ENCODE measurements at regions not wholly inside any gene's neighbourhood (a gene's known extent, or its start where the extent isn't known, plus 50 kb on each side); places are given as distances from the start of the nearest gene placed in this dataset.

DNA sequence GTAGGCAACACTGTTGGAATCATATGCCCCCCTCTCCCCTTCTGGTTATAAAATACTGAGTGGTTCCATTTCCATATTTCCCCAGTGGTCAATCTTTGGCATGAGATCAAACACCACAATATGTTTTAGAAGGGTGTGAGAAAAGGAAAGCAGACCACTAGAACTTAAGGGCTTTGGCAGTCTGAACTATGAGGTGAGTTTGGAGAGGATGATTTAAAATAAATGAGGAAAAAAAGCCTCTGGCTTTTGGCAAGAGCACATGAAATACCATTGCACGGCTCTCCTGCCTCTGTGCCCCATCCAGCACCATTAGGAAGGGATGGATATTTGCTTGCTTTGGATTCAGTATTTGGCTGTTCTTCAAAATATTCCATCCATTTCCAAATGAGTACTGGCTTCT, 339.5 kb upstream of the C1orf87 start:
- Histone ChIP-seq H4K20me1 (ENCODE audit: insufficient read depth, low read depth, low read length) (no peaks in the 10 kb centered on the region), H3K27ac (ENCODE audit: low read length) (no peak overlapping the region)
- no peak for DNase-seq

DNA sequence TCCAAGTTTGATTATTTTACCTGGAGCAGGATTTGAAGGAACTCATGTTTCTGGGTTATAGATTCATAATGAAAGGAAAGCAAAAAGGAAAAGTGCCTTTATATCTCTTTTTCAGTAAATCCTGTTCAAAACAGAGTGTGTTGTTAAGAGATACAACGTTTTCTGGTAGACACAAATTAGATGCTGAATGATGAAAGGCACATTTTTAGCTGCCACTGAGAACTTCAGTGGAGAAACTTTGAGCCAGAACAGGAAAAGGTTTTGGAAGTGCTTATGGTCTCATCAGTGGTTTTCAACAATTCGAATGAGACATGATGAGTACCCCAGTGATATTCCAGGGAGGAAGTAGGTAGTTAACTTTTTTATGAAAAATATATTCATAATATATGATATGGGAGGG, 338.0 kb upstream of the C1orf87 start:
- H3K9me3 ChIP-seq (ENCODE audit: low read length) = no peaks in the 10 kb centered on the region
- H3K36me3 ChIP-seq (ENCODE audit: insufficient read depth, low read length) = no peaks in the 10 kb centered on the region
- H3K27ac ChIP-seq (ENCODE audit: low read length) = no peak overlapping the region
- H2AFZ ChIP-seq (ENCODE audit: low read length) = no peak overlapping the region
- no peaks in the 10 kb centered on the region; the same call in 1 of the 2 replicates for H3K9me2 ChIP-seq (replicated peaks; ENCODE audit: insufficient read depth, low read length)
- no peak for DNase-seq
- no peaks in the 10 kb centered on the region for H4K20me1 ChIP-seq (ENCODE audit: insufficient read depth, low read depth, low read length)
- no peaks in the 10 kb centered on the region for H3K79me2 ChIP-seq (ENCODE audit: low read length)
- no peak overlapping the region for H3K4me3 ChIP-seq (ENCODE audit: low read length)
- no peak overlapping the region for H3K9ac ChIP-seq (ENCODE audit: low read length)
- H3K4me2 ChIP-seq (ENCODE audit: low read depth, low read length, poor library complexity, severe bottlenecking) = no peak overlapping the region
- no peaks in the 10 kb centered on the region for H3K4me1 ChIP-seq (ENCODE audit: low read length)
- no peaks in the 10 kb centered on the region for H3K27me3 ChIP-seq (ENCODE audit: low read length)

More for the DNA sequence above, 339.5 kb upstream of the C1orf87 start:
- Histone ChIP-seq H3K4me3 (ENCODE audit: low read length) (no peak overlapping the region), H3K4me1 (ENCODE audit: low read length) (no peaks in the 10 kb centered on the region), H3K9me2 (replicated peaks; ENCODE audit: insufficient read depth, low read length) (no peaks in the 10 kb centered on the region; the same call in 1 of the 2 replicates), H3K9me3 (ENCODE audit: low read length) (no peaks in the 10 kb centered on the region), H2AFZ (ENCODE audit: low read length) (no peak overlapping the region), H3K79me2 (ENCODE audit: low read length) (no peaks in the 10 kb centered on the region), H3K27me3 (ENCODE audit: low read length) (no peaks in the 10 kb centered on the region), H3K4me2 (ENCODE audit: low read depth, low read length, poor library complexity, severe bottlenecking) (no peak overlapping the region), H3K9ac (ENCODE audit: low read length) (no peak overlapping the region), H3K36me3 (ENCODE audit: insufficient read depth, low read length) (no peaks in the 10 kb centered on the region)

DNA sequence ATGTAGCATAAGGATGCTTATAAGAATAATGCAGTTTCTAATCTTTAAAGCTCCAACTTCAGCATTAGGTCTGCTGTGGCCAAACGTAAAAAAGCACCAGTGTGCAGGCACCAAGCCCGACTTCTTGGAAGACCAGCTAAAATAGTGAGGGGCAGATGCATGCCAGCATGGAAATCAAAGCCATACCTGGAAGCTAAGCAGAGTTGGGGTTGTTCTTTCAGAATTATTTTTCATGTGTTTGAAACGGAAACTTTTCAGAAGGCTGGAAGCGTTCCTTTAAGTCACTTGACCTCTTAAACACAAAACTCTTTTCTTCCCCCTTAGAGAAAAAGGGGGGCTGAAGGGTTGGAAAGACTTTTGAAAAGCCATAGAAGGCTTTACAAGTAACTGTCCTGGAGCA, 329.2 kb upstream of the C1orf87 start:
- H3K79me2 ChIP-seq (ENCODE audit: low read length) = no peaks in the 10 kb centered on the region
- H3K9me3 ChIP-seq (ENCODE audit: low read length) = no peaks in the 10 kb centered on the region
- no peaks in the 10 kb centered on the region for H4K20me1 ChIP-seq (ENCODE audit: insufficient read depth, low read depth, low read length)

DNA sequence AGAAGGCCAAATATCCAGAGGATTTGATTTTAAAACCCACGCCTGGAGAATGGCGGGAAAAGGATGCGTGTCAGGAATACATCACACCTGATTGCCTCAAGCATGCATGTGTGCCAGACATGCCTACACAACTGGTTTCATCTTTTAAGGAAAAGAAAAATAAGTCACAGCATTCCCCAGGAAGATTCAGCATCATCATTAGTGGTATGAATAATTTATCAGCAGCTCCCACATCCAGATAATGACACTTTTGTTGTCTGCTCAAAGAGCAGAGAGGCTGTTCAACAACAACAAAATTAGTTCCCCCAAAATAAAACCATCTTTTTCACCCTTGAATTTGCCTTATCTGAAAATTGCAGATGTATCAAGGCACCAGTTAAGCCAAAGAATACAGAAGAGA, 328.6 kb upstream of the C1orf87 start:
- H3K9me3 ChIP-seq (ENCODE audit: low read length) = no peaks in the 10 kb centered on the region
- H3K4me3 ChIP-seq (ENCODE audit: low read length) = no peak overlapping the region
- H3K9ac ChIP-seq (ENCODE audit: low read length) = no peak overlapping the region
- DNase-seq = no peak
- no peaks in the 10 kb centered on the region for H3K79me2 ChIP-seq (ENCODE audit: low read length)
- H3K9me2 ChIP-seq (replicated peaks; ENCODE audit: insufficient read depth, low read length) = no peaks in the 10 kb centered on the region
- H3K27me3 ChIP-seq (ENCODE audit: low read length) = no peaks in the 10 kb centered on the region
- H3K4me1 ChIP-seq (ENCODE audit: low read length) = no peaks in the 10 kb centered on the region
- H2AFZ ChIP-seq (ENCODE audit: low read length) = no peak overlapping the region
- no peak overlapping the region for H3K4me2 ChIP-seq (ENCODE audit: low read depth, low read length, poor library complexity, severe bottlenecking)
- H3K27ac ChIP-seq (ENCODE audit: low read length) = no peak overlapping the region
- H3K36me3 ChIP-seq (ENCODE audit: insufficient read depth, low read length) = no peaks in the 10 kb centered on the region
- H4K20me1 ChIP-seq (ENCODE audit: insufficient read depth, low read depth, low read length) = no peaks in the 10 kb centered on the region

More for the DNA sequence above, 329.2 kb upstream of the C1orf87 start:
- no peaks in the 10 kb centered on the region for H3K9me2 ChIP-seq (replicated peaks; ENCODE audit: insufficient read depth, low read length)
- DNase-seq = no peak
- no peak overlapping the region for H3K4me3 ChIP-seq (ENCODE audit: low read length)
- no peak overlapping the region for H3K27ac ChIP-seq (ENCODE audit: low read length)
- no peak overlapping the region for H3K4me2 ChIP-seq (ENCODE audit: low read depth, low read length, poor library complexity, severe bottlenecking)
- no peaks in the 10 kb centered on the region for H3K36me3 ChIP-seq (ENCODE audit: insufficient read depth, low read length)
- no peaks in the 10 kb centered on the region for H3K4me1 ChIP-seq (ENCODE audit: low read length)
- H2AFZ ChIP-seq (ENCODE audit: low read length) = no peak overlapping the region
- no peaks in the 10 kb centered on the region for H3K27me3 ChIP-seq (ENCODE audit: low read length)
- H3K9ac ChIP-seq (ENCODE audit: low read length) = no peak overlapping the region

DNA sequence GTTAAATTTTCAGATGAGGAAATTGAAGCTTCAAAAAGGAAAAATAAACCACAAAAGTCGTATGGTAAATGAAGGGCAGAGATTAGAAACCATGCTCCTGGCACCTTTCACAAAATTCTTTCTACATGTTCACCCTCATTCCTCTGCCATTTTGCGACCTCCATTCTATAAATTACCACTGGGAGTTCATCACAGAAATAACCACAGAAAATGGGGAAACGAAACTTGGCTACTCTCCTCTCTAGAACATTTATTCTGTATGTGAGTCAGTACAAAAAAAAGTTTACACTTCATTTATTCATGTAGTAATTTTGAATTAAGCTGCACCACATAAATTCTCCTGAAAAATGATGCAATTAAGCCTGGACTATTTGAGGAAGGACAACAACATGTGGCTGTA, 320.9 kb upstream of the C1orf87 start:
- no peak overlapping the region for H2AFZ ChIP-seq (ENCODE audit: low read length)
- 0 out of 2 replicates have a peak, but pooled peaks cover 1% of the 10 kb centered on the region for H3K27me3 ChIP-seq (ENCODE audit: low read length)
- no peaks in the 10 kb centered on the region for H3K36me3 ChIP-seq (ENCODE audit: insufficient read depth, low read length)
- no peak overlapping the region for H3K27ac ChIP-seq (ENCODE audit: low read length)
- H3K4me1 ChIP-seq (ENCODE audit: low read length) = peaks cover 8% of the 10 kb centered on the region
- DNase-seq = peak; percentile 63
- no peaks in the 10 kb centered on the region for H3K9me2 ChIP-seq (replicated peaks; ENCODE audit: insufficient read depth, low read length)
- no peaks in the 10 kb centered on the region for H3K79me2 ChIP-seq (ENCODE audit: low read length)
- H3K9ac ChIP-seq (ENCODE audit: low read length) = no peak overlapping the region
- H3K4me3 ChIP-seq (ENCODE audit: low read length) = no peak overlapping the region
- H4K20me1 ChIP-seq (ENCODE audit: insufficient read depth, low read depth, low read length) = no peaks in the 10 kb centered on the region
- H3K4me2 ChIP-seq (ENCODE audit: low read depth, low read length, poor library complexity, severe bottlenecking) = no peak overlapping the region
- H3K9me3 ChIP-seq (ENCODE audit: low read length) = no peaks in the 10 kb centered on the region

DNA sequence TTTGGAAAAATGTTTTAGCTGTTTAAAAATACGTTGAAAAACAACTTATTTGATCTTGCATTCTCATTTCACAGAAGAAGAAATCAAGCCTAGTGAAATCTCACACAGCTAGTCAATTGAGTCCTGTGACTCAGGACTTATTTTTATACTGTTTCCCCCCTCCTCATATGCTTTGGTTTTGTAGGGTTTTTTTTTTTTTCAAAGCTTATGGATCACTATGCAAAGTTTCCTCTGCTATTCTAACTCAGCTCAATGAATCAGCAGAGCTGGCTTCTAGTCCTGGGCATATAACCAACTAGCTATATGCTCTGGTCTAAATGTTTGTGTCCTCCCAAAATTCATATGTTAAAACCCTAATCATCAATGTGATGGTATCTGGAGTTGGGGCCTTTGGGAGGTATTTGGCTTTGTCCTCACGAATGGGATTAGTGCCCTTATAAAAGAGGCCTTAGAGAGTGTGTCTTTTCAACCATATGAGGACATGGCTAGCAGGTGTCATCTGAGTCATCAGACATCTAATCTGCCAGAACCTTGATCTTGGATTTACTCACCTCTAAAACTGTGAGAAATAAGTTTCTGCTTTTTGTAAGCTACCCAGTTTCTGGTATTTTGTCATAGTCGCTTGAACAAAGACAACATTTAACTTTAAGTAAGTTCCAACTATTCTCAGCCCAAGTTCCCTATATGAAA, 317.2 kb upstream of the C1orf87 start:
- no peak overlapping the region for H2AFZ ChIP-seq (ENCODE audit: low read length)
- no peak overlapping the region for H3K4me2 ChIP-seq (ENCODE audit: low read depth, low read length, poor library complexity, severe bottlenecking)
- no peaks in the 10 kb centered on the region for H3K79me2 ChIP-seq (ENCODE audit: low read length)
- H3K9me2 ChIP-seq (replicated peaks; ENCODE audit: insufficient read depth, low read length) = no peaks in the 10 kb centered on the region
- no peaks in the 10 kb centered on the region for H3K36me3 ChIP-seq (ENCODE audit: insufficient read depth, low read length)
- peaks cover 8% of the 10 kb centered on the region for H3K4me1 ChIP-seq (ENCODE audit: low read length)
- DNase-seq = no peak
- H3K27ac ChIP-seq (ENCODE audit: low read length) = no peak overlapping the region
- no peaks in the 10 kb centered on the region for H3K9me3 ChIP-seq (ENCODE audit: low read length)
- H3K9ac ChIP-seq (ENCODE audit: low read length) = no peak overlapping the region
- no peak overlapping the region for H3K4me3 ChIP-seq (ENCODE audit: low read length)
- 0 out of 2 replicates have a peak, but pooled peaks cover 3% of the 10 kb centered on the region for H3K27me3 ChIP-seq (ENCODE audit: low read length)
- H4K20me1 ChIP-seq (ENCODE audit: insufficient read depth, low read depth, low read length) = no peaks in the 10 kb centered on the region

DNA sequence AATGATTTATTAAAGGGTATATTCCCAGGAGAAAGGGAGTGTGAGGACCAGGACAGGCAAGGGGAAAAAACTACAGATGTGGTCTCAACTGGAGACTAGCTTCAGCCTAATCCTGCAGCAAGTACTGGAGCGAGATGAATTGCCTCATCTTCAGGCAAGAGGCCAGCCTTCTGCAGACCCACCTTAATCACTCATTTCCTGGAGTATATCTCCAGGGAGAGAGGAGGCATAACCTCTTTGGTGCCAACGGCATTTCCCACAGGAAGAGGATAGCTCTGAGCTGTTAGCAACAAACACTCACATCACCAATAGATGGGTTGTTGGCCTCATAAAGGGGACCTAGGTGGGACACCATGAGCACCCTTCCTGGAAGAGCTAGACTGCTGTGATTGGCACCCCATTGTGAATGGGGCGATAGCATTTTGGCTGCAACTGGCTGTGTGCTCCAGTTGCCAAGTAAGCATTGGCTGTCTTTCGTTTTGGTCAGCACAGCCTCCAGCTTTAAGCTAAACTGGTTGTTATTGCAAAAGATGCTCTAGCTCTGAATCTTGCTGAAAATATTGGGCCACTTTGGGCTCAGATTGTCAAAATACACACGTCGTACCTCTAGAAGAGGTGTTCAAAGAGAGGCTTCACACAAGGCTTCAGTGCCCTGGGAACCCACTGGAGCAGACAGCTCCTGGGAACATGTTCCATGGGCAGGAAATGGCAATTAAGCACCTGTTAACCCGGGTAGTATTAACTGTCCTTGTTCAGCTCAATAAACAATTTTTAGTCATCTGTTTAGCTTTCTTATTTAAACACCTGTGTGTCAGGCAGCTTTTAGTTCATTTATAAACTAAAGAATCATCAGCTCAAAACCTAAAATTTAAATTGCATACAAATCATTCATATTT, 314.8 kb upstream of the C1orf87 start:
- no peak overlapping the region for H3K9ac ChIP-seq (ENCODE audit: low read length)
- no peak overlapping the region for H2AFZ ChIP-seq (ENCODE audit: low read length)
- 0 out of 2 replicates have a peak, but pooled peaks cover 3% of the 10 kb centered on the region for H3K27me3 ChIP-seq (ENCODE audit: low read length)
- no peak overlapping the region for H3K27ac ChIP-seq (ENCODE audit: low read length)
- no peak overlapping the region for H3K4me3 ChIP-seq (ENCODE audit: low read length)
- no peak for DNase-seq
- no peak overlapping the region for H3K4me2 ChIP-seq (ENCODE audit: low read depth, low read length, poor library complexity, severe bottlenecking)
- no peaks in the 10 kb centered on the region for H4K20me1 ChIP-seq (ENCODE audit: insufficient read depth, low read depth, low read length)
- H3K9me2 ChIP-seq (replicated peaks; ENCODE audit: insufficient read depth, low read length) = no peaks in the 10 kb centered on the region
- H3K4me1 ChIP-seq (ENCODE audit: low read length) = no peaks in the 10 kb centered on the region
- H3K79me2 ChIP-seq (ENCODE audit: low read length) = no peaks in the 10 kb centered on the region
- H3K9me3 ChIP-seq (ENCODE audit: low read length) = no peaks in the 10 kb centered on the region
- H3K36me3 ChIP-seq (ENCODE audit: insufficient read depth, low read length) = no peaks in the 10 kb centered on the region

DNA sequence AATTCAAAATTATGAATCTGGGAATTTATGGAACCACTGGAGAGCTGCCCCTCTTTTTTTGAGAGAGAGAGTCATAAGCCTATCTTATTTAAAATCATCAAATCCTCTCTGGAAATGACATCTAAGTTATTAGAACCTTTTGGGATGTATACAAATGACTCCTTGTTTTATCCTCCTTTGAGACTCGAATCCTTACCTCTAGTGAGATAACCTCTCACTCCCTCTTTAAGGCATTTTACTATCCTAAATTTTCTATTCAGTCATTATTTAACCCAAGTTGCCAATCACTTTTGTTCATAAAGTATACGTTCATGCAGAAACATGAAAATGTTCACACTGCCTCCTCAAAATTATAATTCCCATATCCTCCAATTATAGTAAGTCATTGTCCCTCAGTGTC, 313.6 kb upstream of the C1orf87 start:
- no peak overlapping the region for H2AFZ ChIP-seq (ENCODE audit: low read length)
- H3K36me3 ChIP-seq (ENCODE audit: insufficient read depth, low read length) = no peaks in the 10 kb centered on the region
- no peaks in the 10 kb centered on the region for H3K9me3 ChIP-seq (ENCODE audit: low read length)
- no peak overlapping the region for H3K4me3 ChIP-seq (ENCODE audit: low read length)
- no peak for DNase-seq
- no peaks in the 10 kb centered on the region for H4K20me1 ChIP-seq (ENCODE audit: insufficient read depth, low read depth, low read length)
- no peaks in the 10 kb centered on the region for H3K79me2 ChIP-seq (ENCODE audit: low read length)
- no peak overlapping the region for H3K27ac ChIP-seq (ENCODE audit: low read length)
- no peak overlapping the region for H3K4me2 ChIP-seq (ENCODE audit: low read depth, low read length, poor library complexity, severe bottlenecking)
- H3K9ac ChIP-seq (ENCODE audit: low read length) = no peak overlapping the region
- 0 out of 2 replicates have a peak, but pooled peaks cover 3% of the 10 kb centered on the region for H3K27me3 ChIP-seq (ENCODE audit: low read length)
- no peaks in the 10 kb centered on the region for H3K9me2 ChIP-seq (replicated peaks; ENCODE audit: insufficient read depth, low read length)
- no peaks in the 10 kb centered on the region for H3K4me1 ChIP-seq (ENCODE audit: low read length)

Measured in Karpas-422 (cell line).